ENCODE measurements at regions not wholly inside any gene's neighbourhood (a gene's known extent, or its start where the extent isn't known, plus 50 kb on each side); places are given as distances from the start of the nearest gene placed in this dataset.
"Not testable (repeated sequence)": the region's sequence is repeated elsewhere in the genome, so short reads cannot be mapped to it uniquely, and the experiment has no call there.

GRCh38 chr6:63477422-63478040 lies 94.7 kb upstream of the LOC128125822 start:
- DNase-seq = no peak

DNA sequence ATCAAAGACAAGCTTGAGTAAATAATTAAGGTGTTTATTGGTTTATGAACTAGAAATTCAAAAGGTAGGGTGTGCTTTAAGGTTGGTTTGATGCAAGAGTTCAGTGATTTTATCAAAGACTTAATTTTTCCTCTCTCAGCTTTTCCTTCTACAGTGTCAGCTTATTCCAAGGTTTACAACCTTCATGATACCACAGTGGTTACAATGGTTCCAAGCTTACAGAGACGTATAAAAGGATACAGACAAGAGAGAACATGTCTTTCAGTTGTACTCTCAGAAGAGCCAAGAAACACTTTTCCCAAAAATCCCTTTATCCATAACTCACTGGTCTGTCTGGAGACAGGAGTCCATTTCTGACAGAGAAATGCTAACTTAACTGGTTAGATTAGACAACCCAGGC lies 93.5 kb upstream of the LOC128125822 start:
- no peak for DNase-seq

DNA sequence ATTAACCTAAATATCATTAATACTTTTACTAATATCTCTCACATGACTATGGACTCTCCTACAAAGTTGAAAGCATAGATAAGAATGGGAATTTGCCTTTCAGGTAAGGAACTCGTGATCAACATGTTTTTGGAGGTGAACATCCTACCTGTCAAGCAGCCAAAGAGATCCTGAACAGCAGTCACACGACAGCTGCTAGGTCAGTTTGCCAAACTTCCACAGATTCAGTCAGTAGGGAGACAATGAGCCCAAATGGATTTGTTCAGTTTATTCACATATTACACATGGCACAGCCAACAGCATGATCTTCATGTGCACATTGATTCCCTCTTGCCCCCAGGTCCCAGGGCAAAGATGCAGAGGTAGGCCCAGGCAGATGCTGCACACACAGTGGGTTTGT lies 86.1 kb upstream of the LOC128125822 start:
- no peak for DNase-seq

DNA sequence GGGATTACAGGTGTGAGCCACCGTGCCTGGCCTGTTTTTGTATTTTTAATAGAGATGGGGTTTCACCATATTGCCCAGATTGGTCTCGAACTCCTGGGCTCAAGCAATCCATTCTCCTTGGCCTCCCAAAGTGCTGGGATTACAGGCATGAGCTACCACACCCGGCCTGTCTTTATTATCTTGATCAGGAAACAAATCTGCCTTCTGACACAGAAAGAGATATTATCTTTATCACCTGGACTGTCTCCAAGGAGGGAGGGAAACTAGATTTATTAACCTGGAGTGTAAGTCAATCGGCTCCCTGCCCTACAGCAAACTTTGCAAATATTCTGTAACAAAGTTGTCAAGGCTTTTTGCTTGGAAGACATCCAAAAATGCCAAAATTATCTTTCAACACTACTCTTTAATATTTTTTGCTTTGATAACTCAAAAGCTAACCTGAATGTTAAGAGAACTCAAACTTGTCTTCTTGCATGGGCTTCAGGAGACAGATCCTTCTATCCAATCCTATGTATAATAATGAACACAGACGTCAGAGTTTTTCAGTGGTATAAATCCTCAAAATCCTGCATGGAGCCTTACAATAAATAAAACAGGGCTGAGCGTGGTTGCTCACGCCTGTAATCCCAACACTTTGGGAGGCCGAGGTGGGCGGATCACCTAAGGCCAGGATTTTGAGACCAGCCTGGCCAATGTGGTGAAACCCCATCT lies 85.0 kb upstream of the LOC128125822 start:
- DNase-seq = no peak

DNA sequence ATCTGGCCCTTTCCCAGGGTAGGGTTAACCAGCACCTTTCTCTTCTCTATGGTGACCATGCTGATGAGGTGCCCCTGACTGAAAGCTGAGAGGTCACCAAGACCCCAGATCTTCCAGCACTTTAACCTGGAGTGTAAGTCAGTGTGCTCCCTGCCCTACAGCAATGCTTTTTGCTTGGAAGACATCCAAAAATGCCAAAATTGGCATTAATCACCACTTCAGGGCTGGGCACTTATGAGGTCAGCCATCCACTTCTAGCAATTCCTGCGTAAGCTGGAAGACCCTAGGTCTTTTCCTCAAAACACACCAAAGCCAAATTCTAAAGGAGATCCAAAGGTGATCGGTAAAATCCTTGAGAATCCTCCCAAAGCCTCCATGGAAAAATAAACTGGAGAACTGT lies 81.2 kb upstream of the LOC128125822 start:
- DNase-seq = no peak

DNA sequence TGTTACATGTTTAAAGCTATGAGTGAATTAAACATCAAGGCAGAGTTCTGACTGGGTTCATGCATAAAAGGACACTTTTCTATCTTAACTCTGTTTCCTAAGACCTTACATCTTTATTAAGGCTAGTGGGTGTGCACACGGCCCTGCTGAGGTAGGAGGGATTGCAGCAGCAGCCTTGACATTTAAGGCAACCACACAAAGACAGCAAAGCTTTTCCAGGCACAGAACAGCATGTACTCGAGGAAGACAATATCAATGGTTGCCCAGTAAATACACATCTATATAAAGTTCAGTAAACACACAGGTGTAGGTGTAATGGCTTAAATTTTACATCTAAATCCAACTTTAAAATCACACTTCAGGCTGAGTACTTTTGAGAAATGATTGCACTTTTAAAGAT lies 79.8 kb upstream of the LOC128125822 start:
- DNase-seq = no peak

DNA sequence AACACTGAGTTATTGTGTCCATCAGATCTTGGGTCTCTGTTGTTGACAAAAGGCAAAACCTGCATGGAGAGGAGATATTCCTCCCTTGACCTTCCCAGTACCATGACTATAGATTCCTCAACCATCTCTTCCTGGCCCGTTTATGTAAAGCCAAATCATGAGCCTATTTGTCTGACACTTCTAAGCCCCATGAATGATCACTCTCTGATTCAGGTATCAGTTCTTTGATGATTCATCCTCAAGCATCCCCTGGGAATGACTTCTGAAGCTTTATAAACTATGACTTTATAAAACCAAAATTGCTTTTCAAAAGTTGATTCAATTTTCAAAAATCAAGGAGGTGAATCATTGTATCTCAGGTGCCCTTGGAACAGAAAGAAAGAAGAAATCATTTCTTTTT lies 78.7 kb upstream of the LOC128125822 start:
- no peak for DNase-seq

GRCh38 chr6:63496361-63496804 lies 75.9 kb upstream of the LOC128125822 start:
- DNase-seq = no peak

DNA sequence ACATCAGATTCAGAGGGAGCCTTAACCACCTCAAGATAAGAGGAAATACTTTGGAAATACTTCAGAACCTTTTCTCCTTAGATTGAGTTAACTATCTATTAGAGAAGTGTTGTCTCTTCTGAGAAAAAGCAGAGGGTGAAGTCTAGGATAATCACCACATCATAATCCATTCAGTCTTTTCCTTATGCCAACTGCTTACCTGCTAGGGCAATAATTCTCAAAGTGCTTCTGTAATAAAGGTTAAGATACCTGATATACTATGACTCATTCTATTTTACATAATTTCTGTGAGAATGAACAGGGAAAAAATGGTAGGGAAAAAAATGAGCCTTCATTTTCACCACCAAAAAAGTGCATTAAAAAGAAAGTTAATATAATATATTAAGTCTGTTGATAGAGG lies 70.1 kb upstream of the LOC128125822 start:
- DNase-seq = no peak

- no peak for DNase-seq
Measured at GRCh38 chr6:63503199-63503598, 69.1 kb upstream of the LOC128125822 start.

GRCh38 chr6:63504777-63505384 lies 67.4 kb upstream of the LOC128125822 start:
- no peak for DNase-seq

DNA sequence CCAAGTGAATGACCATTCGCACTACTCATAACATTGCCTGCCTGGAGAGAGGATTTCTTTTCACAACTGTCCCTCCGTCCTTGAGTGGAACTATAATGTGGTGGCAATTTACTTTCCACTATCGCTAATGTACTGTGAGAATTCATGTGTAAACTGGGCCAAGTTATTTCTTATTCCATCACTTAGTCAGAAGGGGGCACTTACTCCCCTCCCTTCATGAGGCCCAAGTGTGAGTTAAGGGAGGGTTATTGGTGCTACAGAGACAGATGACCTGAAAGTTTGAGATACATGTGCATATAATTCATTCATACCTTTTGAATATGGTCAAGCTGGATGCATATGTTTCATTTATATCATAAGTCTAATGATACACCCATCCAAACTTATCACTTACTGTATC lies 65.2 kb upstream of the LOC128125822 start:
- DNase-seq = no peak

DNA sequence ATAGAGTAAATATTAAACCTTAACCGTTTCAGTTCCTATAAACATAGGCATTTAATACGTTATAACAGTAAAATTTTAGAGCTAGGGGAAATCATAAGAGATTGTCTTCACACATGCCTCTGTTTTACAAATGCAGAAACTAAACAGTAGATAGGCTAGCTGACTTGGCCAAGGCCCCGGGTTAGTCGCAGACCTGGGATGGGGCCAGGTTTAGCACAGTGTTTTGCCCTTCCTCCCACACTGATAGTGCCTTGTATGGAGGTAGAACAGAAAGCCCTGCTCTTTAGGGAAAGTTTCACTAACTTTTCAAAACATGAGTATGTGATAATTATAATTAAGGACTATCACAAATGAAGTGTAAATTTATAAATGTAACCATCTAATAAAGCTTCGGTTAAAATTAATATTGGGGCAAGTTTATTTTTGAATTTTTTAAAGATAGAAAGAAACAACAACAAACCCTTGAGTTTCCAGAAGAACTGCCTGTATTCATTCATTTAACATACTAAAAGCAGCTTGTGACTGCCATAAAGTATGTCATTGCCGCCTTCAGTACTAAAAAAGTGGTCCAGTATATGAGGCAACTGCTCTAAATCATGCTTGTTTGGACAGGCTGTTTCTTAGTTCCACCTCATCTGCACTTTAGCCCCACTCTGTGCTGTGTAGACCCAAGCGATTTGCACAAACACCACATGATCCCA lies 62.5 kb upstream of the LOC128125822 start:
- DNase-seq = no peak

DNA sequence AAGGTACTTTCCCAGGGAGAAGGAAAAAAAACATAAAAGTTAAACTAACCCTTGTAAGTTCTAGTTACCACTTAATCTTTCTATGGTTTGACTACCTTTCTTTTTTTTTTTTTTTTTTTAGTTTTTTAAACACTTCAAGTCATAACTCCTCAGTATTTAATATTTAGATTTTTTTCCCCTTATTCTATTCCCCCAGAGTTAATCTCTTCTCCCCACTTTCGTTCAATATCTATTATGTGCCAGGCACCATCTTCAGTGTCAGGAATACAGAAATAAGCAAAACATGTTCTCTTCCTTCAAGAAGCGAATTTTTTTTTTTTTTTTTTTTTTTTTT lies 62.0 kb upstream of the LOC128125822 start:
- no peak for DNase-seq

DNA sequence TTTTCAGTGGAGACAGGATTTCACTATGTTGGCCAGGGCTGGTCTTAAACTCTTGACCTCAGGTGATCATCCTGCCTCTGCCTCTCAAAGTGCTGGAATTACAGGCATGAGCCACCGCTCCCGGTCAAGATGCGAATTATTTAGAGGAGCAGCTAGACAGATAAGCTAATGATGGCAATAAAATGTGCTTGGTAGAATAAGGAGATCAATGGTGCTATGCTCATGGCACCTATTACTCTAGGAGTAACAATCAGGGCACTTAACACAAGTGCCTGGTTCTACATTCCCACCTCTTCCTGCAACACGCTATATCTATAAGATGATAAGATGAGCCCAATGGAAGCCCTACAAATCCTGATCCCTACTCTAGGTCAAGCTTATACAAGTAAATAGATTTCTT lies 61.4 kb upstream of the LOC128125822 start:
- DNase-seq = no peak

DNA sequence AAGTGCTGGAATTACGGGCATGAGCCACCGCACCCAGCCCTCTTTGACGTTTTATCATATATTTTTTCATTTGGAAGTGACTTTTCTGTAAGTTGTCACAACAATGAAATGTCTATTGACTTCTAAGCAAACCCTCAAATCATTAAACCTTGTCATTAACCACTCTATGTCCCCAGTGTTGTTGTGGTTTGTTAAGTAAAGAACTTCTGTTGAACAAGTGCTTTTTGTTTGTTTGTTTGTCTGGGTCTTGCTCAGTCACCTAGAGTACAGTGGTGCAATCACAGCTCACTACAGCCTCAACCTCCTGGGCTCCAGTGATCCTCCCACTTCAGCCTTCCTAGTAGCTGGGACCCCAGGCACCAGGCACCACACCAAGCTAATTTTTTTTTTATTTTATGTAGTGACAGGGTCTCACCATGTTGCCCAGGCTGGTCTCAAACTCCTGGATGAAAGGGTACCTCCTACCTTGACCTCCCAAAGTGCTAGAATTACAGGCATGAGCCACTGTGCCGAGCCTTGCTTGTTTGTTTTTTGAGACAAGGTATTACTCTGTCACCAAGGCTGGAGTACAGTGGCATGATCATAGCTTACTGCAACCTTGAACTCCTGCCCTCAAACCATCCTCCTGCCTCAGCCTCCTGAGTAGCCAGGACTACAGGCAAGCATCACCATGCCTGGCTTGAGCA lies 57.6 kb upstream of the LOC128125822 start:
- DNase-seq = no peak

DNA sequence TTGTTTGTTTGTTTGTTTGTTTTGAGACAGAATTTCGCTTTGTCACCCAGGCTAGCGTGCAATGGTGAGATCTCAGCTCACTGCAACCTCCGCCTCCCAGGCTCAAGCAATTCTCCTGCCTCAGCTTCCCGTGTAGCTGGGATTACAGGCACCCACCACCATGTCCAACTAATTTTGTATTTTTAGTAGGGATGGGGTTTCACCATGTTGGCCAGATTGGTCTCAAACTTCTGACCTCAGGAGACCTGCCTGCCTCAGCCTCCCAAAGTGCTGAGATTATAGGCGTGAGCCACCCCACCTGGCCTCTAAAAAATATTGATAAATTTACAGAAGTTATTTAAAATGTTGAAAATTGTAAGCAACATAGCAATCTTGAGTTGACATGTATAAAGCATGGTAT lies 57.1 kb upstream of the LOC128125822 start:
- not testable (repeated sequence) for DNase-seq

DNA sequence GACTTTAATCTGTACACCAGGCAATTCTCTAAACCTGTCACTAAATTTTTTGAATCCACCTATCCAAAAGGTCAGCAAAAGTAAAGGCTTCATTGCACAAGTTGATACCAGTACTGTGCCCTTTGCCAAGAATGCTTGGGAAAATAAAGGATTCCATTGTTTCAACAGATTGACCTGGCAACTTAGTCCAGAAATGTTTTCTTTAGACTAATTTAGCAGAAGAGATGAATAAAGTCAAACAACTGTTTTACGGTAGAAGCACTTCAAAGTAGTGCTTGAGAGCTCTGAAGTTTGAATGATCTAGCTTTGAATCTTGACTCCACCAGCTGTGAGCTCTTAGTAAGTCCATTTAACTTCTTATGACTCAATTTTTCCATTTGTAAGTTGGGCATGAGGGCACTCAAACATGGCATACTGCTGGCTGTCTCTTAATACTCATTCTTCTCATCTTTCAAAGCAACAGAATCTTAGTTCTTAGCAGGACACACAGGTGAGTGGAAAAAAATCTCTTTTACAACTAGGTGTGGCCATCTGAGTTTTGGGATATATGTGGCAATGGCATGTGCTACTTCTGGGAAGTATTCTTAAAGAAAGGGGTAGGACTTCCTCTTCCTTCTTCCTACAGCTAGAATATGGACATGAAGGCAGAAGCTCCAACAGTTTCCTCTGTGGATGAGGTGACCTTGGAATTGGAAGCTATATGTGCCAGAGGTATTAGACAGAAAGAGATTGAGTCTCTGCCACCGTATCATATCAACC lies 55.9 kb upstream of the LOC128125822 start:
- DNase-seq = no peak

DNA sequence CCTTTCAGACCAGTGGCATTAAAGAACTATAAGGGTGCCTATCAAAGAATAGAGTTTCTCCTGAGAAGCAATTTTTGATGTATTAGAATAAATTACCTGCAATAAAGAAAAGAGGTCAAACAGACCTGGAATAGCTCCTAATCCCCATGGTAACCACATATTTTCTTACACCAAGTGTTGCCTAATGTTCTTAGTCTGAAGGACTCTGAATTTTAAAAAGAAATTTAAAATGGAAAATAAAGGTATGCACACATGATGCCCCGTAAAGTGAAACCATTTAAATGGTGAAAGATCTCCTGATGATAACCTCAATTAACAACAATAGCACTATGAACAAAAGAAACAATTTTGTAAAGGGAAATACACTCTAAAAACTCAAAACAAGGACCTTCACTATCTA lies 55.1 kb upstream of the LOC128125822 start:
- no peak for DNase-seq

- no peak for DNase-seq
Measured at GRCh38 chr6:63521475-63522210, 50.6 kb upstream of the LOC128125822 start.

Data from amygdala (tissue), 56 donors.